ENCODE measurements at regions not wholly inside any gene's neighbourhood (a gene's known extent, or its start where the extent isn't known, plus 50 kb on each side); places are given as distances from the start of the nearest gene placed in this dataset.

- no peak for TF ChIP-seq POLR2A (IDR thresholded peaks at IDR 0.05)
- peak in 1 of 11 experiments; percentile 11 for TF ChIP-seq CTCF (IDR thresholded peaks at IDR 0.05 in 8 of 11, conservative IDR thresholded peaks at IDR 0.05 in 3 of 11)
- no peak for TF ChIP-seq POLR2AphosphoS5 (IDR thresholded peaks at IDR 0.05)
These were observed 580.7 kb upstream of the ADGRL4 start for GRCh38 chr1:79587229-79587628.
